SK-N-SH treated with all-trans-retinoic acid at 6 μM for 48 hours (cell line): ENCODE measurements at regions not wholly inside any gene's neighbourhood (a gene's known extent, or its start where the extent isn't known, plus 50 kb on each side); places are given as distances from the start of the nearest gene placed in this dataset.
"Not testable (repeated sequence)": the region's sequence is repeated elsewhere in the genome, so short reads cannot be mapped to it uniquely, and the experiment has no call there.

Experiments
- ATAC-seq: fragments of 200-7000 bp; cut with Tn5 transposase; 3 replicates; pipeline ENCODE4 v1.9.1; 2020; ENCODE audit warnings: mild to moderate bottlenecking, moderate library complexity
- ARNTL ChIP-seq: fragments of 450-650 bp; formaldehyde crosslinking; IDR thresholded peaks from 2 replicates; pipeline ENCODE4 v1.5.0; 2020; ENCODE audit warnings: low read depth, mild to moderate bottlenecking, moderate library complexity, borderline replicate concordance
- BACH2 ChIP-seq: fragments of 250-450 bp; sonication (Bioruptor Pico); IDR thresholded peaks from 2 replicates; pipeline ENCODE4 v1.9.0; 2021; ENCODE audit warnings: mild to moderate bottlenecking, borderline replicate concordance
- CREB5 ChIP-seq: fragments of 250-450 bp; sonication (Bioruptor Pico); IDR thresholded peaks from 2 replicates; pipeline ENCODE4 v1.5.1; 2020; ENCODE audit warnings: low read depth, mild to moderate bottlenecking, moderate library complexity
- CSDC2 ChIP-seq: fragments of 250-450 bp; sonication (Bioruptor Pico); IDR thresholded peaks from 2 replicates; pipeline ENCODE4 v1.5.0; 2020; ENCODE audit warnings: mild to moderate bottlenecking, moderate library complexity
- CSRNP3 ChIP-seq: fragments of 250-450 bp; sonication (Bioruptor Pico); IDR thresholded peaks from 2 replicates; pipeline ENCODE4 v1.5.1; 2021; ENCODE audit warnings: mild to moderate bottlenecking, moderate library complexity
- ESRRG ChIP-seq: fragments of 250-450 bp; sonication (Bioruptor Pico); IDR thresholded peaks from 2 replicates; pipeline ENCODE4 v1.6.1; 2021; ENCODE audit warnings: mild to moderate bottlenecking
- GLIS3 ChIP-seq: fragments of 250-450 bp; sonication (Bioruptor Pico); IDR thresholded peaks from 2 replicates; pipeline ENCODE4 v1.5.0; 2020; ENCODE audit warnings: mild to moderate bottlenecking, moderate library complexity
- ISL1 ChIP-seq: fragments of 250-450 bp; sonication (Bioruptor Pico); IDR thresholded peaks from 2 replicates; pipeline ENCODE4 v2.1.2; 2022; ENCODE audit warnings: mild to moderate bottlenecking, moderate library complexity
- OSR1 ChIP-seq: fragments of 250-450 bp; sonication (Bioruptor Pico); IDR thresholded peaks from 2 replicates; pipeline ENCODE4 v1.8.0; 2022; ENCODE audit warnings: moderate library complexity, mild to moderate bottlenecking, inconsistent platforms
- PATZ1 ChIP-seq: fragments of 250-450 bp; sonication (Bioruptor Pico); IDR thresholded peaks from 2 replicates; pipeline ENCODE4 v1.8.0; 2020; ENCODE audit warnings: mild to moderate bottlenecking, moderate library complexity, borderline replicate concordance
- POU6F1 ChIP-seq: fragments of 250-450 bp; sonication (Bioruptor Pico); IDR thresholded peaks from 2 replicates; pipeline ENCODE4 v1.8.0; 2021; ENCODE audit warnings: low read depth, mild to moderate bottlenecking, moderate library complexity, borderline replicate concordance
- PPARA ChIP-seq: fragments of 250-450 bp; sonication (Bioruptor Pico); IDR thresholded peaks from 2 replicates; pipeline ENCODE4 v1.5.0; 2020; ENCODE audit warnings: mild to moderate bottlenecking, borderline replicate concordance
- RARB ChIP-seq: fragments of 250-450 bp; sonication (Bioruptor Pico); IDR thresholded peaks from 2 replicates; pipeline ENCODE4 v1.8.0; 2021; ENCODE audit warnings: mild to moderate bottlenecking, moderate library complexity
- SNAI2 ChIP-seq: fragments of 250-450 bp; sonication (Bioruptor Pico); IDR thresholded peaks from 2 replicates; pipeline ENCODE4 v1.5.0; 2020; ENCODE audit warnings: mild to moderate bottlenecking, moderate library complexity
- TCF4 ChIP-seq: fragments of 250-450 bp; sonication (Bioruptor Pico); IDR thresholded peaks from 2 replicates; pipeline ENCODE4 v1.8.0; 2021; ENCODE audit warnings: mild to moderate bottlenecking, moderate library complexity, borderline replicate concordance
- TOX ChIP-seq: fragments of 250-450 bp; sonication (Bioruptor Pico); IDR thresholded peaks from 2 replicates; pipeline ENCODE4 v1.8.0; 2021; ENCODE audit warnings: mild to moderate bottlenecking, moderate library complexity, borderline replicate concordance
- ZC3H10 ChIP-seq: fragments of 250-450 bp; sonication (Bioruptor Pico); IDR thresholded peaks from 2 replicates; pipeline ENCODE4 v1.5.1; 2021; ENCODE audit warnings: mild to moderate bottlenecking, moderate library complexity
- ZFP3 ChIP-seq: fragments of 250-450 bp; sonication (Bioruptor Pico); IDR thresholded peaks from 2 replicates; pipeline ENCODE4 v1.5.0; 2020; ENCODE audit warnings: mild to moderate bottlenecking, moderate library complexity
- ZFP30 ChIP-seq: fragments of 450-650 bp; formaldehyde crosslinking; IDR thresholded peaks from 2 replicates; pipeline ENCODE4 v1.5.0; 2022; ENCODE audit warnings: mild to moderate bottlenecking, moderate library complexity
- ZNF565 ChIP-seq: fragments of 450-650 bp; formaldehyde crosslinking; conservative IDR thresholded peaks from 2 replicates; pipeline ENCODE4 v1.5.0; 2020; ENCODE audit warnings: low read depth, mild to moderate bottlenecking, moderate library complexity
- ZNF70 ChIP-seq: fragments of 450-650 bp; formaldehyde crosslinking; IDR thresholded peaks from 2 replicates; pipeline ENCODE4 v1.5.0; 2020; ENCODE audit warnings: mild to moderate bottlenecking, moderate library complexity
- ZNF8 ChIP-seq: fragments of 450-650 bp; formaldehyde crosslinking; IDR thresholded peaks from 2 replicates; pipeline ENCODE4 v1.5.0; 2020; ENCODE audit warnings: mild to moderate bottlenecking, moderate library complexity
- TF ChIP-seq, protein P1 (sequence below): fragments of 250-450 bp; sonication (Bioruptor Pico); IDR thresholded peaks from 2 replicates; pipeline ENCODE4 v1.5.0; 2020; ENCODE audit warnings: mild to moderate bottlenecking, moderate library complexity

GRCh38 chr9:90189306-90189705, 453.3 kb downstream of the DIRAS2 start:
- no peak for ATAC-seq
- no peak for TF ChIP-seq SNAI2 (CRISPR knock-in tag)
- no peak for TF ChIP-seq ZNF70 (CRISPR knock-in tag)
- TF ChIP-seq ZNF8 (CRISPR knock-in tag), result no peak
- TF ChIP-seq RARB, result no peak
- TF ChIP-seq, protein P1, sequence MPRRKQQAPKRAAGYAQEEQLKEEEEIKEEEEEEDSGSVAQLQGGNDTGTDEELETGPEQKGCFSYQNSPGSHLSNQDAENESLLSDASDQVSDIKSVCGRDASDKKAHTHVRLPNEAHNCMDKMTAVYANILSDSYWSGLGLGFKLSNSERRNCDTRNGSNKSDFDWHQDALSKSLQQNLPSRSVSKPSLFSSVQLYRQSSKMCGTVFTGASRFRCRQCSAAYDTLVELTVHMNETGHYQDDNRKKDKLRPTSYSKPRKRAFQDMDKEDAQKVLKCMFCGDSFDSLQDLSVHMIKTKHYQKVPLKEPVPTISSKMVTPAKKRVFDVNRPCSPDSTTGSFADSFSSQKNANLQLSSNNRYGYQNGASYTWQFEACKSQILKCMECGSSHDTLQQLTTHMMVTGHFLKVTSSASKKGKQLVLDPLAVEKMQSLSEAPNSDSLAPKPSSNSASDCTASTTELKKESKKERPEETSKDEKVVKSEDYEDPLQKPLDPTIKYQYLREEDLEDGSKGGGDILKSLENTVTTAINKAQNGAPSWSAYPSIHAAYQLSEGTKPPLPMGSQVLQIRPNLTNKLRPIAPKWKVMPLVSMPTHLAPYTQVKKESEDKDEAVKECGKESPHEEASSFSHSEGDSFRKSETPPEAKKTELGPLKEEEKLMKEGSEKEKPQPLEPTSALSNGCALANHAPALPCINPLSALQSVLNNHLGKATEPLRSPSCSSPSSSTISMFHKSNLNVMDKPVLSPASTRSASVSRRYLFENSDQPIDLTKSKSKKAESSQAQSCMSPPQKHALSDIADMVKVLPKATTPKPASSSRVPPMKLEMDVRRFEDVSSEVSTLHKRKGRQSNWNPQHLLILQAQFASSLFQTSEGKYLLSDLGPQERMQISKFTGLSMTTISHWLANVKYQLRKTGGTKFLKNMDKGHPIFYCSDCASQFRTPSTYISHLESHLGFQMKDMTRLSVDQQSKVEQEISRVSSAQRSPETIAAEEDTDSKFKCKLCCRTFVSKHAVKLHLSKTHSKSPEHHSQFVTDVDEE, result no peak
- no peak for TF ChIP-seq ARNTL
- TF ChIP-seq ESRRG (CRISPR knock-in tag), result no peak
- no peak for TF ChIP-seq CSDC2 (CRISPR knock-in tag)
- TF ChIP-seq ZFP30 (CRISPR knock-in tag), result no peak
- TF ChIP-seq ZFP3 (CRISPR knock-in tag), result no peak
- no peak for TF ChIP-seq TOX (CRISPR knock-in tag)
- no peak for TF ChIP-seq PPARA

DNA sequence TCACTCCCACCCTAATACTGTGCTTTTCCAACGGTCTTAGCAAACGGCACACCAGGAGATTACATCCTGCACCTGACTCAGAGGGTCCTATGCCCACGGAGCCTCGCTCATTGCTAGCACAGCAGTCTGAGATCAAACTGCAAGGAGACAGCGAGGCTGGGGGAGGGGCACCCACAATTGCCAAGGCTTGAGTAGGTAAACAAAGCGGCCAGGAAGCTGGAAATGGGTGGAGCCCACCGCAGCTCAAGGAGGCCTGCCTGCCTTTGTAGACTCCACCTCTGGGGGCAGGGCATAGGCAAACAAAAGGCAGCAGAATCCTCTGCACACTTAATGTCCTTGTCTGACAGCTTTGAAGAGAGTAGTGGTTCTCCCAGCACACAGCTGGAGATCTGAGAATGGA, 450.2 kb downstream of the DIRAS2 start:
- not testable (repeated sequence) for ATAC-seq

GRCh38 chr9:90198956-90199355, 443.7 kb downstream of the DIRAS2 start:
- ATAC-seq, result no peak
- TF ChIP-seq BACH2 (CRISPR knock-in tag) (no peak), ZNF8 (CRISPR knock-in tag) (no peak), ZNF565 (no peak), ZNF70 (CRISPR knock-in tag) (no peak), OSR1 (CRISPR knock-in tag) (no peak), CSDC2 (CRISPR knock-in tag) (no peak), TOX (CRISPR knock-in tag) (no peak), ZFP3 (CRISPR knock-in tag) (no peak), SNAI2 (CRISPR knock-in tag) (no peak)

- no peak for ATAC-seq
- no peak for TF ChIP-seq ESRRG (CRISPR knock-in tag)
- no peak for TF ChIP-seq OSR1 (CRISPR knock-in tag)
- TF ChIP-seq ZNF8 (CRISPR knock-in tag), result no peak
- TF ChIP-seq ZFP3 (CRISPR knock-in tag), result no peak
- no peak for TF ChIP-seq CSDC2 (CRISPR knock-in tag)
- no peak for TF ChIP-seq GLIS3 (CRISPR knock-in tag)
- no peak for TF ChIP-seq POU6F1 (CRISPR knock-in tag)
- no peak for TF ChIP-seq ZFP30 (CRISPR knock-in tag)
- TF ChIP-seq CREB5 (CRISPR knock-in tag), result no peak
- TF ChIP-seq, protein P1, result no peak
- no peak for TF ChIP-seq TCF4 (CRISPR knock-in tag)
- no peak for TF ChIP-seq RARB
- no peak for TF ChIP-seq ZC3H10 (CRISPR knock-in tag)
- TF ChIP-seq CSRNP3 (CRISPR knock-in tag), result no peak
- no peak for TF ChIP-seq ARNTL
- no peak for TF ChIP-seq PPARA
- TF ChIP-seq TOX (CRISPR knock-in tag), result no peak
- no peak for TF ChIP-seq PATZ1 (CRISPR knock-in tag)
- TF ChIP-seq BACH2 (CRISPR knock-in tag), result no peak
- TF ChIP-seq ISL1 (CRISPR knock-in tag), result no peak
Measured at GRCh38 chr9:90201766-90202165, 440.9 kb downstream of the DIRAS2 start.
